CD4-positive, alpha-beta T cell (primary cell): ENCODE measurements at regions not wholly inside any gene's neighbourhood (a gene's known extent, or its start where the extent isn't known, plus 50 kb on each side); places are given as distances from the start of the nearest gene placed in this dataset.

Source experiments
- ATAC-seq: fragments of 200-7000 bp; cut with Tn5 transposase; one replicate; pipeline ENCODE4 v1.10.0; 2022; ENCODE audit warnings: mild to moderate bottlenecking; ENCODE audit not compliant: poor library complexity
- CTCF ChIA-PET: fragments of 350-600 bp; sonication (Branson Sonifier 250); formaldehyde crosslinking; loops from one replicate; lab custom pipeline; 2021; ENCODE audit warnings: antibody characterized with exemption, inconsistent platforms; lab: Charles Lee
- POLR2A ChIA-PET: fragments of 350-600 bp; sonication (Branson Sonifier 250); formaldehyde crosslinking; loops from one replicate; lab custom pipeline; 2021; ENCODE audit warnings: antibody characterized with exemption, inconsistent platforms; lab: Charles Lee
- DNase-seq, 14 experiments: peaks; one replicate each; pipeline ENCODE4 v3.0.0-alpha.2; 2013 to 2020; ENCODE audit warnings: mixed read lengths in 2 of 14
- H3K27ac ChIP-seq, 2 donors: one replicate each; pipeline versions ENCODE4 v1.5.1 to v1.7.0; 2013; ENCODE audit warnings: low read length in 2 of 2, low read depth in 1 of 2, mild to moderate bottlenecking in 1 of 2
- H3K27me3 ChIP-seq, 2 experiments: 1 replicate in 1 of 2; 2 replicates in 1 of 2; pipeline versions ENCODE4 v1.6.1 to v1.7.0; 2013; ENCODE audit warnings: low read length in 2 of 2, control low read depth in 1 of 2, mild to moderate bottlenecking in 1 of 2, moderate library complexity in 1 of 2; ENCODE audit not compliant: insufficient read depth in 2 of 2, control insufficient read depth in 1 of 2
- H3K36me3 ChIP-seq: one replicate; pipeline ENCODE4 v1.6.1; 2013; ENCODE audit warnings: low read length, control low read depth; ENCODE audit not compliant: insufficient read depth
- H3K4me1 ChIP-seq: one replicate; pipeline ENCODE4 v1.6.1; 2013; ENCODE audit warnings: low read length, control low read depth; ENCODE audit not compliant: insufficient read depth
- H3K4me3 ChIP-seq: one replicate; pipeline ENCODE4 v1.5.1; 2013; ENCODE audit warnings: mild to moderate bottlenecking, low read length, moderate library complexity
- H3K9me3 ChIP-seq, 2 experiments: 1 replicate in 1 of 2; 2 replicates in 1 of 2; pipeline versions ENCODE4 v1.6.1 to v1.7.0; 2013; ENCODE audit warnings: low read length in 2 of 2, mild to moderate bottlenecking in 2 of 2, control low read depth in 1 of 2, moderate library complexity in 1 of 2; ENCODE audit not compliant: control insufficient read depth in 1 of 2, insufficient read depth in 1 of 2
- H3K27ac Mint-ChIP-seq: one replicate; pipeline ENCODE4 v1.8.0; 2020; ENCODE audit warnings: mixed read lengths
- H3K27me3 Mint-ChIP-seq: one replicate; pipeline ENCODE4 v1.8.0; 2021; ENCODE audit warnings: mixed read lengths
- H3K36me3 Mint-ChIP-seq: one replicate; pipeline ENCODE4 v1.8.0; 2021; ENCODE audit warnings: low read depth, mixed read lengths
- H3K4me1 Mint-ChIP-seq: one replicate; pipeline ENCODE4 v1.8.0; 2021; ENCODE audit warnings: low read depth, mixed read lengths
- H3K4me3 Mint-ChIP-seq: one replicate; pipeline ENCODE4 v1.8.0; 2020; ENCODE audit warnings: mild to moderate bottlenecking, mixed read lengths
- H3K9me3 Mint-ChIP-seq: one replicate; pipeline ENCODE4 v1.8.0; 2020; ENCODE audit warnings: mixed read lengths
- CTCF ChIP-seq: fragments of 200-600 bp; IDR thresholded peaks from one replicate; pipeline ENCODE4 v1.8.0; 2022; ENCODE audit warnings: antibody characterized with exemption, mild to moderate bottlenecking
- intact Hi-C, 2 experiments: fragments of 100-400 bp; cut with DNase I in 1 of 2; cut with micrococcal nuclease in 1 of 2; formaldehyde crosslinking; loops; one replicate each; pipeline versions ENCODE4 v1.15.1 to v1.9.0; 2023 to 2025; cut with DNase I, micrococcal nuclease

DNA sequence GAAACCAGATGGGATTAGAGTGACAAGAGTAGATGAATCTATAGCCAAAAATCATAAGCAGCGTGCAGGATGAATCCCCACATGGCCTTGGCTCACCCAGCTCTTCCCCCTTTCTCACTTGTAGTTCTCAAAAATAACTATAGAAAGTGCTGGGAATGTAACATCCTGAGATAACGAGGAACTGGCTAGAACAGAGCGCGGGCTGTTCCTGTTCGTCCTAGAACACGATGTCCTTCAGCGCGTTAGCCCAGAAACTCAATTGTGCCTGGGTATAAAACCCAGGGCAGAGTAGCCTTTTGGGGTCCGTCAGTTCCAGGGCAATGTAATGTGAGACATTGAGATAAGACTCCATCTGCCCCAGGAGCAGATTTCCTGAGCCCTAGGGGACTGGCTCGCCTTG lies 326.2 kb downstream of the TSHZ3 start:
- H3K27me3 Mint-ChIP-seq: peaks cover 20% of the 10 kb centered on the region
- Histone ChIP-seq H3K27me3 (peaks cover 0 to 11% of the 10 kb centered on the region in 2 experiments), H3K4me3 (no peak overlapping the region), H3K27ac (no peak overlapping the region), H3K9me3 (no peaks in the 10 kb centered on the region), H3K4me1 (no peaks in the 10 kb centered on the region), H3K36me3 (no peaks in the 10 kb centered on the region)
- TF ChIP-seq CTCF: no peak
- POLR2A ChIA-PET: no interaction called here
- intact Hi-C loops: no loop called here
- H3K27ac Mint-ChIP-seq: no peak overlapping the region
- H3K4me3 Mint-ChIP-seq: no peak overlapping the region
- DNase-seq: no peak
- CTCF ChIA-PET: no interaction called here
- no peaks in the 10 kb centered on the region for H3K36me3 Mint-ChIP-seq
- no peaks in the 10 kb centered on the region for H3K4me1 Mint-ChIP-seq
- H3K9me3 Mint-ChIP-seq: peaks cover 4% of the 10 kb centered on the region
- no peak for ATAC-seq

- no peaks in the 10 kb centered on the region for H3K36me3 Mint-ChIP-seq
- H3K4me3 Mint-ChIP-seq: no peak overlapping the region
- Histone ChIP-seq H3K4me1 (no peaks in the 10 kb centered on the region), H3K27ac (no peak overlapping the region), H3K27me3 (peaks cover 0 to 8% of the 10 kb centered on the region in 2 experiments), H3K36me3 (no peaks in the 10 kb centered on the region), H3K9me3 (no peaks in the 10 kb centered on the region), H3K4me3 (no peak overlapping the region)
- no peak for TF ChIP-seq CTCF
- CTCF ChIA-PET: no interaction called here
- POLR2A ChIA-PET: no interaction called here
- H3K9me3 Mint-ChIP-seq: no peaks in the 10 kb centered on the region
- H3K27ac Mint-ChIP-seq: no peak overlapping the region
- no peaks in the 10 kb centered on the region for H3K4me1 Mint-ChIP-seq
- DNase-seq: no peak
- no peak for ATAC-seq
- intact Hi-C loops: no loop called here
- H3K27me3 Mint-ChIP-seq: peaks cover 10% of the 10 kb centered on the region
These were observed 330.3 kb downstream of the TSHZ3 start for GRCh38 chr19:31018936-31019335.

- ATAC-seq (no peak), DNase-seq (no peak)
- no peaks in the 10 kb centered on the region for H3K4me1 ChIP-seq
- H3K27ac Mint-ChIP-seq: no peak overlapping the region
- H3K27me3 Mint-ChIP-seq: peaks cover 21% of the 10 kb centered on the region
- H3K27ac ChIP-seq: no peak overlapping the region
- ChIA-PET POLR2A (no interaction called here), CTCF (no interaction called here)
- H3K9me3 ChIP-seq: no peaks in the 10 kb centered on the region
- peaks cover 0 to 9% of the 10 kb centered on the region in 2 experiments for H3K27me3 ChIP-seq
- H3K9me3 Mint-ChIP-seq: no peaks in the 10 kb centered on the region
- H3K4me3 ChIP-seq: no peak overlapping the region
- H3K36me3 Mint-ChIP-seq: no peaks in the 10 kb centered on the region
- H3K36me3 ChIP-seq: no peaks in the 10 kb centered on the region
- TF ChIP-seq CTCF: no peak
- intact Hi-C loops: no loop called here
- H3K4me1 Mint-ChIP-seq: no peaks in the 10 kb centered on the region
- H3K4me3 Mint-ChIP-seq: no peak overlapping the region
These were observed 333.5 kb downstream of the TSHZ3 start for GRCh38 chr19:31015778-31016177.
